Liver (tissue), 8 donors: ENCODE measurements at regions not wholly inside any gene's neighbourhood (a gene's known extent, or its start where the extent isn't known, plus 50 kb on each side); places are given as distances from the start of the nearest gene placed in this dataset.

Experiments used
- DNase-seq: peaks from one replicate; pipeline ENCODE4 v3.0.0-alpha.2; 2017; ENCODE audit warnings: low spot score
- H3K27ac ChIP-seq, 2 donors: one replicate each; pipeline ENCODE4 v1.7.0; 2013; ENCODE audit warnings: inconsistent platforms in 2 of 2, low read length in 2 of 2, control low read depth in 1 of 2, low read depth in 1 of 2, mild to moderate bottlenecking in 1 of 2
- H3K27me3 ChIP-seq, 4 donors: one replicate each; pipeline versions ENCODE4 v1.6.1 to v1.7.0; 2013; ENCODE audit warnings: low read length in 3 of 4, inconsistent platforms in 1 of 4, mild to moderate bottlenecking in 1 of 4, moderate library complexity in 1 of 4; ENCODE audit not compliant: control insufficient read depth in 4 of 4, insufficient read depth in 4 of 4
- H3K36me3 ChIP-seq, 4 donors: one replicate each; pipeline versions ENCODE4 v1.6.1 to v1.7.0; 2013; ENCODE audit warnings: low read length in 3 of 4, mild to moderate bottlenecking in 3 of 4, low read depth in 1 of 4, moderate library complexity in 1 of 4; ENCODE audit not compliant: control insufficient read depth in 4 of 4, insufficient read depth in 3 of 4
- H3K4me1 ChIP-seq, 4 donors: one replicate each; pipeline versions ENCODE4 v1.6.1 to v1.7.0; 2013; ENCODE audit warnings: low read length in 3 of 4, mild to moderate bottlenecking in 3 of 4, moderate library complexity in 1 of 4; ENCODE audit not compliant: control insufficient read depth in 4 of 4, insufficient read depth in 4 of 4
- H3K4me3 ChIP-seq, 3 donors: one replicate each; pipeline versions ENCODE4 v1.6.1 to v1.7.0; 2013; ENCODE audit warnings: low read length in 3 of 3, control low read depth in 1 of 3, low read depth in 1 of 3, mild to moderate bottlenecking in 1 of 3
- H3K9ac ChIP-seq, 2 donors: one replicate each; pipeline ENCODE4 v1.7.0; 2013; ENCODE audit warnings: low read length in 2 of 2, mild to moderate bottlenecking in 2 of 2, moderate library complexity in 2 of 2, control low read depth in 1 of 2, low read depth in 1 of 2
- H3K9me3 ChIP-seq, 4 donors: one replicate each; pipeline versions ENCODE4 v1.6.1 to v1.7.0; 2013; ENCODE audit warnings: low read length in 3 of 4; ENCODE audit not compliant: control insufficient read depth in 4 of 4
- ATF3 ChIP-seq: IDR thresholded peaks from 2 replicates; pipeline ENCODE4 v1.6.1; 2016; ENCODE audit warnings: antibody characterized with exemption
- CTCF ChIP-seq: fragments of 150-350 bp; IDR thresholded peaks from 2 replicates; pipeline ENCODE4 v1.5.1; 2017; ENCODE audit warnings: improper control_type of control experiment, low read depth, low read length; ENCODE audit not compliant: missing input control
- FOXA2 ChIP-seq: IDR thresholded peaks from 2 replicates; pipeline ENCODE4 v1.6.1; 2016; ENCODE audit warnings: antibody characterized with exemption
- GABPA ChIP-seq, 2 donors: IDR thresholded peaks in 1 of 2; conservative IDR thresholded peaks in 1 of 2; 2 replicates each; pipeline ENCODE4 v1.6.1; 2016; ENCODE audit warnings: antibody characterized with exemption in 2 of 2, mild to moderate bottlenecking in 1 of 2, moderate library complexity in 1 of 2
- HNF4A ChIP-seq, 2 donors: conservative IDR thresholded peaks; 2 replicates each; pipeline ENCODE4 v1.6.1; 2016; ENCODE audit warnings: antibody characterized with exemption in 2 of 2, mild to moderate bottlenecking in 2 of 2
- JUND ChIP-seq, 2 donors: IDR thresholded peaks; 2 replicates each; pipeline ENCODE4 v1.6.1; 2016; ENCODE audit warnings: antibody characterized with exemption in 2 of 2
- MAX ChIP-seq: IDR thresholded peaks from 2 replicates; pipeline ENCODE4 v1.6.1; 2016; ENCODE audit warnings: antibody characterized with exemption
- NR2F2 ChIP-seq: IDR thresholded peaks from 2 replicates; pipeline ENCODE4 v1.6.1; 2016; ENCODE audit warnings: antibody characterized with exemption
- RAD21 ChIP-seq, 2 donors: IDR thresholded peaks; 2 replicates each; pipeline ENCODE4 v1.6.1; 2016; ENCODE audit warnings: antibody characterized with exemption in 2 of 2, mild to moderate bottlenecking in 2 of 2
- REST ChIP-seq: IDR thresholded peaks from 2 replicates; pipeline ENCODE4 v1.6.1; 2016; ENCODE audit warnings: antibody characterized with exemption, mild to moderate bottlenecking
- RXRA ChIP-seq, 2 donors: IDR thresholded peaks; 2 replicates each; pipeline ENCODE4 v1.6.1; 2017 to 2018; ENCODE audit warnings: antibody characterized with exemption in 2 of 2, mild to moderate bottlenecking in 1 of 2
- TAF1 ChIP-seq: conservative IDR thresholded peaks from 2 replicates; pipeline ENCODE4 v1.6.1; 2016; ENCODE audit warnings: antibody characterized with exemption, mild to moderate bottlenecking
- YY1 ChIP-seq: IDR thresholded peaks from 2 replicates; pipeline ENCODE4 v1.6.1; 2016; ENCODE audit warnings: antibody characterized with exemption, mild to moderate bottlenecking
- ZBTB33 ChIP-seq: IDR thresholded peaks from 2 replicates; pipeline ENCODE4 v1.6.1; 2016; ENCODE audit warnings: antibody characterized with exemption
- WGBS: extraction: QIAGEN DNeasy Blood & Tissue Kit; methylation state at CpG from one replicate; pipeline ENCODE4 v1.1.7; 2013; 5-methylcytosine and 5-hydroxymethylcytosine counted together
- donor health status: healthy.
- donor health status: healthy.
- donor health status: healthy.
- donor health status: healthy.
- donor health status: healthy.

GRCh38 chr10:3402187-3402751 lies 229.7 kb upstream of the PITRM1 start:
- WGBS = 85% methylated on average over 10 of the region's 10 CpGs
- DNase-seq = no peak
- Histone ChIP-seq H3K9ac (no peak overlapping the region), H3K27ac (no peak overlapping the region), H3K9me3 (no peaks in the 10 kb centered on the region), H3K27me3 (peaks cover 0 to 3% (median 0%) of the 10 kb centered on the region in 4 donors), H3K36me3 (no peaks in the 10 kb centered on the region), H3K4me3 (no peak overlapping the region), H3K4me1 (no peaks in the 10 kb centered on the region)
- TF ChIP-seq ZBTB33 = no peak
- no peak for TF ChIP-seq RAD21 (IDR thresholded peaks at IDR 0.05)
- no peak for TF ChIP-seq RXRA (IDR thresholded peaks at IDR 0.05)

GRCh38 chr10:3401491-3401938 lies 228.9 kb upstream of the PITRM1 start:
- H3K4me1 ChIP-seq = no peaks in the 10 kb centered on the region
- no peak for TF ChIP-seq MAX
- no peak for TF ChIP-seq ZBTB33
- no peak for TF ChIP-seq TAF1
- no peak for TF ChIP-seq RXRA (IDR thresholded peaks at IDR 0.05)
- no peak for TF ChIP-seq HNF4A (conservative IDR thresholded peaks at IDR 0.05)
- no peak for TF ChIP-seq GABPA (IDR thresholded peaks at IDR 0.05 in 1 of 2, conservative IDR thresholded peaks at IDR 0.05 in 1 of 2)
- TF ChIP-seq ATF3 = no peak
- TF ChIP-seq RAD21 (IDR thresholded peaks at IDR 0.05) = no peak
- TF ChIP-seq FOXA2 = no peak
- no peak overlapping the region for H3K4me3 ChIP-seq
- no peak overlapping the region for H3K9ac ChIP-seq
- H3K36me3 ChIP-seq = no peaks in the 10 kb centered on the region
- no peaks in the 10 kb centered on the region for H3K9me3 ChIP-seq
- WGBS = 80% methylated on average over 6 of the region's 6 CpGs
- no peak overlapping the region for H3K27ac ChIP-seq
- H3K27me3 ChIP-seq = peaks cover 0 to 3% (median 0%) of the 10 kb centered on the region in 4 donors
- DNase-seq = no peak

GRCh38 chr10:3400348-3400747 lies 227.8 kb upstream of the PITRM1 start:
- TF ChIP-seq YY1 = no peak
- no peak for TF ChIP-seq ZBTB33
- no peak for TF ChIP-seq REST
- no peak for TF ChIP-seq JUND (IDR thresholded peaks at IDR 0.05)
- TF ChIP-seq RAD21 (IDR thresholded peaks at IDR 0.05) = no peak
- TF ChIP-seq NR2F2 = peak; percentile 18
- no peak for TF ChIP-seq CTCF
- TF ChIP-seq RXRA (IDR thresholded peaks at IDR 0.05) = peak in 1 of 2 donors; percentile 4
- Histone ChIP-seq H3K4me3 (no peak overlapping the region), H3K9me3 (no peaks in the 10 kb centered on the region), H3K36me3 (no peaks in the 10 kb centered on the region), H3K27me3 (peaks cover 0 to 3% (median 0%) of the 10 kb centered on the region in 4 donors), H3K9ac (no peak overlapping the region), H3K27ac (peak overlapping the region in 1 of 2 donors; percentile 1), H3K4me1 (no peaks in the 10 kb centered on the region)
- DNase-seq = no peak
- 69% methylated on average over 5 of the region's 5 CpGs for WGBS
